K562 (cell line): ENCODE measurements at regions not wholly inside any gene's neighbourhood (a gene's known extent, or its start where the extent isn't known, plus 50 kb on each side); places are given as distances from the start of the nearest gene placed in this dataset.

Experiments
- ATAC-seq: fragments of 200-7000 bp; cut with Tn5 transposase; 3 replicates; pipeline ENCODE4 v1.9.1; 2020; ENCODE audit warnings: moderate library complexity
- BruUV-seq: library from RNA; stranded (reverse); fragments of 400-500 nt; replicated peaks from 2 replicates; lab custom pipeline; 2021; lab: Mats Ljungman, UMichigan
- CTCF ChIA-PET: fragments of 300-600 bp; formaldehyde crosslinking; extraction: SDS; loops from one replicate; lab custom pipeline; 2021; ENCODE audit warnings: low intra/inter-chr PET ratio; lab: Yijun Ruan, JAX
- POLR2A ChIA-PET: fragments of 300-600, 350-650 bp; sonication (Branson Sonifier 250); formaldehyde crosslinking; extraction: SDS; loops from one replicate; lab custom pipeline; 2021; ENCODE audit warnings: antibody characterized with exemption, inconsistent platforms; lab: Yijun Ruan, JAX
- DNase-seq, 4 experiments: peaks; one replicate each; pipeline versions ENCODE4 v3.0.0 to v3.0.0-alpha.2; 2011 to 2018; ENCODE audit warnings: low spot score in 3 of 4, mixed read lengths in 3 of 4; ENCODE audit errors: extremely low read depth in 1 of 4
- FAIRE-seq: peaks from 2 replicates; lab custom pipeline; 2011; peaks lifted over from hg19 to GRCh38; lab: Jason Lieb, UNC
- H2AFZ ChIP-seq: 2 replicates; pipeline ENCODE4 v1.6.0; 2011; ENCODE audit warnings: low read depth, low read length, control low read depth, inconsistent platforms
- H3K27ac ChIP-seq: fragments of 200-600 bp; 3 replicates; pipeline ENCODE4 v1.8.0; 2011; ENCODE audit warnings: low read depth, mild to moderate bottlenecking, control low read depth, inconsistent platforms, low read length, moderate library complexity, mixed read lengths; ENCODE audit errors: extremely low read depth
- H3K27me3 ChIP-seq, 2 experiments: fragments of 300-600 bp in 1 of 2; 2 replicates in 1 of 2; 3 replicates in 1 of 2; pipeline versions ENCODE4 v1.6.0 to v1.8.0; 2011; ENCODE audit warnings: inconsistent platforms in 2 of 2, low read length in 2 of 2, mild to moderate bottlenecking in 1 of 2, mixed read lengths in 1 of 2, moderate library complexity in 1 of 2; ENCODE audit not compliant: control insufficient read depth in 2 of 2, insufficient read depth in 2 of 2
- H3K36me3 ChIP-seq: fragments of 300-600 bp; 3 replicates; pipeline ENCODE4 v1.8.0; 2011; ENCODE audit warnings: mild to moderate bottlenecking, low read length, inconsistent platforms; ENCODE audit not compliant: control insufficient read depth, insufficient read depth
- H3K4me1 ChIP-seq, 2 experiments: fragments of 200-600 bp in 1 of 2; replicated peaks in 1 of 2; 2 replicates in 1 of 2; 3 replicates in 1 of 2; pipeline versions ENCODE4 v1.5.1 to v1.8.0; 2011; ENCODE audit warnings: inconsistent platforms in 2 of 2, low read length in 2 of 2, mild to moderate bottlenecking in 1 of 2, mixed read lengths in 1 of 2, moderate library complexity in 1 of 2; ENCODE audit not compliant: control insufficient read depth in 2 of 2, insufficient read depth in 2 of 2
- H3K4me2 ChIP-seq: 2 replicates; pipeline ENCODE4 v1.6.1; 2011; ENCODE audit warnings: low read length, control low read depth, inconsistent platforms, mixed read lengths; ENCODE audit not compliant: insufficient read depth
- H3K4me3 ChIP-seq: fragments of 200-600 bp; sonication (generic), shearing (Covaris generic); 2 replicates; pipeline ENCODE4 v1.5.1; 2016; ENCODE audit warnings: control low read depth, inconsistent platforms
- H3K79me2 ChIP-seq: fragments of 200-600 bp; 3 replicates; pipeline ENCODE4 v1.8.0; 2011; ENCODE audit warnings: low read length, inconsistent platforms; ENCODE audit not compliant: control insufficient read depth, insufficient read depth
- H3K9ac ChIP-seq, 2 experiments: 2 replicates each; pipeline versions ENCODE4 v1.6.0 to v1.6.1; 2011; ENCODE audit warnings: low read depth in 2 of 2, low read length in 2 of 2, control low read depth in 1 of 2, inconsistent platforms in 1 of 2, mild to moderate bottlenecking in 1 of 2, mixed read lengths in 1 of 2; ENCODE audit not compliant: insufficient read depth in 1 of 2
- H3K9me1 ChIP-seq: one replicate; pipeline ENCODE4 v1.6.0; 2011; ENCODE audit warnings: inconsistent platforms, mild to moderate bottlenecking, low read length, moderate library complexity; ENCODE audit not compliant: control insufficient read depth, insufficient read depth
- H3K9me3 ChIP-seq: replicated peaks from 2 replicates; pipeline ENCODE4 v1.5.1; 2011; ENCODE audit warnings: low read depth, low read length, inconsistent platforms; ENCODE audit not compliant: control insufficient read depth, insufficient read depth
- H4K20me1 ChIP-seq: replicated peaks from 2 replicates; pipeline ENCODE4 v1.6.1; 2011; ENCODE audit warnings: low read length, inconsistent platforms, mixed read lengths; ENCODE audit not compliant: control insufficient read depth, insufficient read depth
- ARID1B ChIP-seq: fragments of 450-650 bp; IDR thresholded peaks from 2 replicates; pipeline ENCODE4 v1.6.1; 2016; ENCODE audit warnings: antibody characterized with exemption, mild to moderate bottlenecking, inconsistent platforms
- ASH1L ChIP-seq: fragments of 450-650 bp; IDR thresholded peaks from 2 replicates; pipeline ENCODE4 v1.6.1; 2018; ENCODE audit warnings: borderline replicate concordance, mild to moderate bottlenecking, low read depth; ENCODE audit not compliant: partially characterized antibody
- DLX4 ChIP-seq: fragments of 250-450 bp; sonication (Bioruptor Pico); IDR thresholded peaks from 2 replicates; pipeline ENCODE4 v1.6.1; 2021; ENCODE audit warnings: mild to moderate bottlenecking
- HDAC3 ChIP-seq: fragments of 450-650 bp; IDR thresholded peaks from 2 replicates; pipeline ENCODE4 v1.6.1; 2018; ENCODE audit warnings: borderline replicate concordance, mild to moderate bottlenecking, moderate library complexity; ENCODE audit not compliant: partially characterized antibody
- KLF1 ChIP-seq: fragments of 450-650 bp; IDR thresholded peaks from 2 replicates; pipeline ENCODE4 v1.6.1; 2016; ENCODE audit warnings: missing genetic modification characterization, missing compliant biosample characterization
- NR3C1 ChIP-seq: sonication (generic); formaldehyde crosslinking; IDR thresholded peaks from 2 replicates; pipeline ENCODE4 v1.8.1; 2022; ENCODE audit warnings: missing genetic modification reagents
- PML ChIP-seq: IDR thresholded peaks from 2 replicates; pipeline ENCODE4 v1.6.1; 2012; ENCODE audit warnings: low read length, inconsistent platforms
- POLR2AphosphoS2 ChIP-seq: IDR thresholded peaks from 2 replicates; pipeline ENCODE4 v1.6.1; 2012; ENCODE audit warnings: low read length, improper control_type of control experiment
- RAD21 ChIP-seq, 2 experiments: fragments of 250-450 bp in 1 of 2; fragments of 450-650 bp in 1 of 2; sonication (Bioruptor Pico) in 1 of 2; formaldehyde crosslinking in 1 of 2; IDR thresholded peaks in 1 of 2; conservative IDR thresholded peaks in 1 of 2; 2 replicates each; pipeline versions ENCODE4 v1.4.0 to v1.8.0; 2020 to 2022; ENCODE audit warnings: mild to moderate bottlenecking in 2 of 2, moderate library complexity in 1 of 2
- RBBP5 ChIP-seq: fragments of 200-600 bp; sonication (generic); IDR thresholded peaks from 2 replicates; pipeline ENCODE4 v1.6.1; 2012; ENCODE audit warnings: borderline replicate concordance, mild to moderate bottlenecking, low read length, control low read depth, inconsistent platforms; ENCODE audit not compliant: insufficient read depth, poor library complexity, severe bottlenecking
- RBM17 ChIP-seq: fragments of 200-400 bp; formaldehyde crosslinking; IDR thresholded peaks from 2 replicates; pipeline ENCODE4 v1.6.1; 2017; ENCODE audit warnings: low read depth, mild to moderate bottlenecking, low read length, borderline replicate concordance
- RUNX1 ChIP-seq: sonication (generic); IDR thresholded peaks from 2 replicates; pipeline ENCODE4 v1.6.1; 2016; ENCODE audit warnings: antibody characterized with exemption, low read depth
- SOX6 ChIP-seq: fragments of 450-650 bp; IDR thresholded peaks from 2 replicates; pipeline ENCODE4 v1.6.1; 2014; ENCODE audit warnings: mild to moderate bottlenecking
- XRCC4 ChIP-seq: IDR thresholded peaks from one replicate; pipeline ENCODE4 v1.6.1; 2011; ENCODE audit not compliant: insufficient read depth, insufficient read length; ENCODE audit errors: extremely low read depth
- ZNF165 ChIP-seq: fragments of 250-450 bp; sonication (Bioruptor Pico); IDR thresholded peaks from 2 replicates; pipeline ENCODE4 v1.4.0; 2020; ENCODE audit warnings: borderline replicate concordance
- ZNF57 ChIP-seq: fragments of 450-650 bp; formaldehyde crosslinking; IDR thresholded peaks from 2 replicates; pipeline ENCODE4 v1.4.0; 2020; ENCODE audit warnings: mild to moderate bottlenecking, moderate library complexity
- WGBS: fragments of 100-300 bp; shearing (Covaris generic); methylation state at CpG from one replicate; pipeline ENCODE4 v1.1.6; 2016; ENCODE audit warnings: low coverage, mixed read lengths; ENCODE audit not compliant: insufficient coverage; ENCODE audit errors: missing lambda C conversion rate; 5-methylcytosine and 5-hydroxymethylcytosine counted together
- in situ Hi-C: fragments of 300-500 bp; cut with MboI; formaldehyde crosslinking; loops from 4 replicates; pipeline ENCODE4 v1.15.0; 2018; ENCODE audit warnings: inconsistent platforms, mixed read lengths
- intact Hi-C: fragments of 100-400 bp; cut with micrococcal nuclease; formaldehyde crosslinking; loops from 2 replicates; pipeline ENCODE4 v1.14.2; 2022

DNA sequence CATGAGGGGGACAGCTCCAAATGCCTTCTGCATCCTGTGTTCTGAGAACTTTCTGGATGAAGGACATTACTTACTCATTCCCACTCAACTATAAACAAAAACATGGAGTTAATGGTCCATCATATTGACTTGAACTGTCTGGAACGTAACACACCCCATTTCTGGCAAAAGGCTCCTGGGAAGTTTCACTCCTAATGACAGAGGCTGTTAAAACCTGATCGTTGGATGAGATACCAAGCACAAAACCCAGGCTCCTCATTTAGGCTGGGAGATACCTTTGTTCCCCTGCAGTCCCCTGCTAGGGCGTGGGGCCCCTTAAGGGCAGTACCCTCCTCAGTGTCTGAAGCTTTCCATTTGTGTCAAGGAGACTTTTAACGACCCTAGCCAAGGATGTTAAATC is 78.9 kb downstream of the RHOU start:
- no peaks in the 10 kb centered on the region for H3K79me2 ChIP-seq
- no peaks in the 10 kb centered on the region for H3K36me3 ChIP-seq
- 0% methylated on average over 4 of the region's 4 CpGs for WGBS
- no peaks in the 10 kb centered on the region for H3K9me3 ChIP-seq
- ChIA-PET POLR2A (no interaction called here), CTCF (no interaction called here)
- H3K4me1 ChIP-seq = no peaks in the 10 kb centered on the region
- DNase-seq (no peak), FAIRE-seq (no peak), ATAC-seq (no peak)
- H3K4me3 ChIP-seq = no peak overlapping the region
- no peak overlapping the region for H3K27ac ChIP-seq
- BruUV-seq = no TSS peak
- H3K27me3 ChIP-seq = peaks cover 0 to 31% of the 10 kb centered on the region in 2 experiments; a peak in 2 of 5 replicates
- H2AFZ ChIP-seq = no peak overlapping the region
- in situ Hi-C loops (no loop called here), intact Hi-C loops (no loop called here)
- H3K9me1 ChIP-seq = no peaks in the 10 kb centered on the region
- TF ChIP-seq POLR2AphosphoS2 (no peak), PML (no peak), SOX6 (no peak), XRCC4 (no peak), ARID1B (no peak), KLF1 (no peak), DLX4 (CRISPR knock-in tag) (no peak), HDAC3 (no peak), RUNX1 (no peak), ZNF165 (CRISPR knock-in tag) (no peak), RAD21 (CRISPR knock-in tag; conservative IDR thresholded peaks at IDR 0.05 in 1 of 2, IDR thresholded peaks at IDR 0.05 in 1 of 2) (no peak), ZNF57 (CRISPR knock-in tag) (no peak), RBBP5 (no peak), NR3C1 (CRISPR knock-in tag) (no peak), ASH1L (no peak), RBM17 (no peak)
- H3K4me2 ChIP-seq = no peak overlapping the region
- H4K20me1 ChIP-seq = no peaks in the 10 kb centered on the region
- H3K9ac ChIP-seq = no peak overlapping the region
